ENCODE measurements at regions not wholly inside any gene's neighbourhood (a gene's known extent, or its start where the extent isn't known, plus 50 kb on each side); places are given as distances from the start of the nearest gene placed in this dataset.

GRCh38 chr20:24366336-24367004 is 103.0 kb upstream of the SYNDIG1 start:
- no CpG with 5 or more reads among the region's 16 CpGs for WGBS, 2 donors (ENCODE audit: extremely low coverage in 2 of 2, insufficient read length in 2 of 2, insufficient replicate concordance in 1 of 2)
- Histone ChIP-seq H3K23ac (ENCODE audit: low read depth, low read length, poor library complexity) (no peak overlapping the region), H3K9me3 (replicated peaks in 1 of 2; ENCODE audit: control insufficient read depth in 2 of 2, insufficient read depth in 1 of 2, low read depth in 1 of 2, low read length in 2 of 2) (peaks cover 0 to 4% of the 10 kb centered on the region in 2 donors), H3K4me1 (ENCODE audit: control insufficient read depth in 2 of 2, insufficient read depth in 1 of 2, low read depth in 1 of 2, low read length in 2 of 2) (no peaks in the 10 kb centered on the region), H3K27me3 (ENCODE audit: control insufficient read depth in 3 of 3, insufficient read depth in 3 of 3, low read depth in 1 of 3, low read length in 3 of 3) (no peaks in the 10 kb centered on the region), H2BK12ac (ENCODE audit: low read length) (no peak overlapping the region), H2AK5ac (ENCODE audit: low read depth, low read length) (no peak overlapping the region), H2BK5ac (ENCODE audit: low read length) (no peak overlapping the region), H2BK120ac (ENCODE audit: low read depth, low read length) (no peak overlapping the region), H4K8ac (ENCODE audit: low read depth, low read length) (no peak overlapping the region), H3K4ac (ENCODE audit: low read length) (no peak overlapping the region), H2BK15ac (ENCODE audit: low read length) (no peak overlapping the region), H3K4me2 (ENCODE audit: insufficient read depth, low read length, poor library complexity, severe bottlenecking) (no peak overlapping the region), H3K9ac (ENCODE audit: low read depth, low read length, poor library complexity) (no peak overlapping the region), H4K91ac (ENCODE audit: low read depth, low read length, poor library complexity) (no peak overlapping the region), H2AFZ (ENCODE audit: low read length) (no peak overlapping the region), H3K4me3 (ENCODE audit: low read length in 2 of 2) (no peak overlapping the region), H3K14ac (ENCODE audit: low read length) (no peak overlapping the region), H3K18ac (ENCODE audit: low read length) (no peak overlapping the region), H3K79me1 (ENCODE audit: low read depth, low read length) (no peaks in the 10 kb centered on the region), H3K36me3 (replicated peaks in 1 of 2; ENCODE audit: control insufficient read depth in 2 of 2, insufficient read depth in 2 of 2, low read length in 2 of 2) (no peaks in the 10 kb centered on the region), H3K27ac (replicated peaks; ENCODE audit: low read length) (no peak overlapping the region)
- no peak for DNase-seq (ENCODE audit: low spot score)

GRCh38 chr20:24365670-24366069 is 103.8 kb upstream of the SYNDIG1 start:
- no peaks in the 10 kb centered on the region for H3K36me3 ChIP-seq (replicated peaks in 1 of 2; ENCODE audit: control insufficient read depth in 2 of 2, insufficient read depth in 2 of 2, low read length in 2 of 2)
- no peak overlapping the region for H3K18ac ChIP-seq (ENCODE audit: low read length)
- H3K4me3 ChIP-seq (ENCODE audit: low read length in 2 of 2), result no peak overlapping the region
- H3K9ac ChIP-seq (ENCODE audit: low read depth, low read length, poor library complexity), result no peak overlapping the region
- no peak overlapping the region for H2BK15ac ChIP-seq (ENCODE audit: low read length)
- H3K27me3 ChIP-seq (ENCODE audit: control insufficient read depth in 3 of 3, insufficient read depth in 3 of 3, low read depth in 1 of 3, low read length in 3 of 3), result no peaks in the 10 kb centered on the region
- H2AK5ac ChIP-seq (ENCODE audit: low read depth, low read length), result no peak overlapping the region
- no peak overlapping the region for H3K4me2 ChIP-seq (ENCODE audit: insufficient read depth, low read length, poor library complexity, severe bottlenecking)
- no peak overlapping the region for H2BK120ac ChIP-seq (ENCODE audit: low read depth, low read length)
- H2BK12ac ChIP-seq (ENCODE audit: low read length), result no peak overlapping the region
- no peak overlapping the region for H3K4ac ChIP-seq (ENCODE audit: low read length)
- H3K4me1 ChIP-seq (ENCODE audit: control insufficient read depth in 2 of 2, insufficient read depth in 1 of 2, low read depth in 1 of 2, low read length in 2 of 2), result no peaks in the 10 kb centered on the region
- H4K8ac ChIP-seq (ENCODE audit: low read depth, low read length), result no peak overlapping the region
- WGBS, 2 donors (ENCODE audit: extremely low coverage in 2 of 2, insufficient read length in 2 of 2, insufficient replicate concordance in 1 of 2), result no CpG with 5 or more reads among the region's 3 CpGs
- no peak overlapping the region for H3K14ac ChIP-seq (ENCODE audit: low read length)
- no peak overlapping the region for H2BK5ac ChIP-seq (ENCODE audit: low read length)
- peaks cover 0 to 4% of the 10 kb centered on the region in 2 donors for H3K9me3 ChIP-seq (replicated peaks in 1 of 2; ENCODE audit: control insufficient read depth in 2 of 2, insufficient read depth in 1 of 2, low read depth in 1 of 2, low read length in 2 of 2)
- no peak for DNase-seq (ENCODE audit: low spot score)
- H3K27ac ChIP-seq (replicated peaks; ENCODE audit: low read length), result no peak overlapping the region
- H3K23ac ChIP-seq (ENCODE audit: low read depth, low read length, poor library complexity), result no peak overlapping the region
- no peak overlapping the region for H2AFZ ChIP-seq (ENCODE audit: low read length)
- H4K91ac ChIP-seq (ENCODE audit: low read depth, low read length, poor library complexity), result no peak overlapping the region
- H3K79me1 ChIP-seq (ENCODE audit: low read depth, low read length), result no peaks in the 10 kb centered on the region

- Histone ChIP-seq H3K14ac (ENCODE audit: low read length) (no peak overlapping the region), H2BK5ac (ENCODE audit: low read length) (no peak overlapping the region), H2BK120ac (ENCODE audit: low read depth, low read length) (no peak overlapping the region), H3K4me3 (ENCODE audit: low read length in 2 of 2) (no peak overlapping the region), H4K8ac (ENCODE audit: low read depth, low read length) (no peak overlapping the region), H3K36me3 (replicated peaks in 1 of 2; ENCODE audit: control insufficient read depth in 2 of 2, insufficient read depth in 2 of 2, low read length in 2 of 2) (no peaks in the 10 kb centered on the region), H3K79me1 (ENCODE audit: low read depth, low read length) (no peaks in the 10 kb centered on the region), H3K27ac (replicated peaks; ENCODE audit: low read length) (no peak overlapping the region), H2BK15ac (ENCODE audit: low read length) (no peak overlapping the region), H2BK12ac (ENCODE audit: low read length) (no peak overlapping the region), H3K4me1 (ENCODE audit: control insufficient read depth in 2 of 2, insufficient read depth in 1 of 2, low read depth in 1 of 2, low read length in 2 of 2) (no peaks in the 10 kb centered on the region), H2AFZ (ENCODE audit: low read length) (no peak overlapping the region), H4K91ac (ENCODE audit: low read depth, low read length, poor library complexity) (no peak overlapping the region), H2AK5ac (ENCODE audit: low read depth, low read length) (no peak overlapping the region), H3K27me3 (ENCODE audit: control insufficient read depth in 3 of 3, insufficient read depth in 3 of 3, low read depth in 1 of 3, low read length in 3 of 3) (no peaks in the 10 kb centered on the region), H3K4ac (ENCODE audit: low read length) (no peak overlapping the region), H3K4me2 (ENCODE audit: insufficient read depth, low read length, poor library complexity, severe bottlenecking) (no peak overlapping the region), H3K23ac (ENCODE audit: low read depth, low read length, poor library complexity) (no peak overlapping the region), H3K9ac (ENCODE audit: low read depth, low read length, poor library complexity) (no peak overlapping the region), H3K9me3 (replicated peaks in 1 of 2; ENCODE audit: control insufficient read depth in 2 of 2, insufficient read depth in 1 of 2, low read depth in 1 of 2, low read length in 2 of 2) (peaks cover 0 to 4% of the 10 kb centered on the region in 2 donors), H3K18ac (ENCODE audit: low read length) (no peak overlapping the region)
- no CpG with 5 or more reads among the region's 4 CpGs for WGBS, 2 donors (ENCODE audit: extremely low coverage in 2 of 2, insufficient read length in 2 of 2, insufficient replicate concordance in 1 of 2)
- no peak for DNase-seq (ENCODE audit: low spot score)
Observed at GRCh38 chr20:24364482-24364881, 104.9 kb upstream of the SYNDIG1 start.

GRCh38 chr20:24363031-24363430 is 106.4 kb upstream of the SYNDIG1 start:
- Histone ChIP-seq H3K27ac (replicated peaks; ENCODE audit: low read length) (no peak overlapping the region), H2BK15ac (ENCODE audit: low read length) (no peak overlapping the region), H3K4ac (ENCODE audit: low read length) (no peak overlapping the region), H3K9ac (ENCODE audit: low read depth, low read length, poor library complexity) (no peak overlapping the region), H3K18ac (ENCODE audit: low read length) (no peak overlapping the region), H4K8ac (ENCODE audit: low read depth, low read length) (no peak overlapping the region), H2AFZ (ENCODE audit: low read length) (no peak overlapping the region), H2BK120ac (ENCODE audit: low read depth, low read length) (no peak overlapping the region), H2AK5ac (ENCODE audit: low read depth, low read length) (no peak overlapping the region), H2BK12ac (ENCODE audit: low read length) (no peak overlapping the region), H3K79me1 (ENCODE audit: low read depth, low read length) (no peaks in the 10 kb centered on the region), H3K9me3 (replicated peaks in 1 of 2; ENCODE audit: control insufficient read depth in 2 of 2, insufficient read depth in 1 of 2, low read depth in 1 of 2, low read length in 2 of 2) (peaks cover 0 to 4% of the 10 kb centered on the region in 2 donors), H2BK5ac (ENCODE audit: low read length) (no peak overlapping the region), H3K27me3 (ENCODE audit: control insufficient read depth in 3 of 3, insufficient read depth in 3 of 3, low read depth in 1 of 3, low read length in 3 of 3) (no peaks in the 10 kb centered on the region), H4K91ac (ENCODE audit: low read depth, low read length, poor library complexity) (no peak overlapping the region), H3K36me3 (replicated peaks in 1 of 2; ENCODE audit: control insufficient read depth in 2 of 2, insufficient read depth in 2 of 2, low read length in 2 of 2) (no peaks in the 10 kb centered on the region), H3K4me2 (ENCODE audit: insufficient read depth, low read length, poor library complexity, severe bottlenecking) (no peak overlapping the region), H3K23ac (ENCODE audit: low read depth, low read length, poor library complexity) (no peak overlapping the region), H3K4me3 (ENCODE audit: low read length in 2 of 2) (no peak overlapping the region), H3K14ac (ENCODE audit: low read length) (no peak overlapping the region), H3K4me1 (ENCODE audit: control insufficient read depth in 2 of 2, insufficient read depth in 1 of 2, low read depth in 1 of 2, low read length in 2 of 2) (peaks cover 0 to 2% of the 10 kb centered on the region in 2 donors)
- DNase-seq (ENCODE audit: low spot score), result no peak
- WGBS, 2 donors (ENCODE audit: extremely low coverage in 2 of 2, insufficient read length in 2 of 2, insufficient replicate concordance in 1 of 2), result no CpG with 5 or more reads among the region's 8 CpGs

All from neuronal stem cell (in vitro differentiated cells).